ENCODE measurements at regions not wholly inside any gene's neighbourhood (a gene's known extent, or its start where the extent isn't known, plus 50 kb on each side); places are given as distances from the start of the nearest gene placed in this dataset.

- TF ChIP-seq CTCF (IDR thresholded peaks at IDR 0.05), result no peak
- Histone ChIP-seq H3K4me3 (no peak overlapping the region), H3K4me1 (ENCODE audit: low read depth) (no peaks in the 10 kb centered on the region), H3K36me3 (ENCODE audit: low read depth) (no peaks in the 10 kb centered on the region), H3K9me3 (no peaks in the 10 kb centered on the region)
- intact Hi-C loops (cut with DNase I, micrococcal nuclease), result no loop called here
- DNase-seq (no peak), ATAC-seq (no peak)
Measured at GRCh38 chr16:55037966-55038365, 107.3 kb downstream of the IRX5 start.

- Histone ChIP-seq H3K36me3 (ENCODE audit: low read depth) (no peaks in the 10 kb centered on the region), H3K4me1 (ENCODE audit: low read depth) (no peaks in the 10 kb centered on the region), H3K4me3 (no peak overlapping the region), H3K9me3 (no peaks in the 10 kb centered on the region)
- TF ChIP-seq CTCF (IDR thresholded peaks at IDR 0.05), result no peak
- no peak for DNase-seq
- ATAC-seq, result no peak
- intact Hi-C loops (cut with DNase I, micrococcal nuclease), result no loop called here
Measured at GRCh38 chr16:55039042-55039441, 108.4 kb downstream of the IRX5 start.

- Histone ChIP-seq H3K36me3 (ENCODE audit: low read depth) (no peaks in the 10 kb centered on the region), H3K9me3 (no peaks in the 10 kb centered on the region), H3K4me1 (ENCODE audit: low read depth) (no peaks in the 10 kb centered on the region), H3K4me3 (no peak overlapping the region)
- intact Hi-C loops (cut with DNase I, micrococcal nuclease), result no loop called here
- DNase-seq, result no peak
- no peak for TF ChIP-seq CTCF (IDR thresholded peaks at IDR 0.05)
- no peak for ATAC-seq
Measured at GRCh38 chr16:55039511-55039910, 108.8 kb downstream of the IRX5 start.

GRCh38 chr16:55039931-55040330 is 109.3 kb downstream of the IRX5 start:
- no peaks in the 10 kb centered on the region for H3K4me1 ChIP-seq (ENCODE audit: low read depth)
- ATAC-seq (no peak), DNase-seq (no peak)
- H3K9me3 ChIP-seq, result no peaks in the 10 kb centered on the region
- intact Hi-C loops (cut with DNase I, micrococcal nuclease), result no loop called here
- H3K36me3 ChIP-seq (ENCODE audit: low read depth), result no peaks in the 10 kb centered on the region
- H3K4me3 ChIP-seq, result no peak overlapping the region
- no peak for TF ChIP-seq CTCF (IDR thresholded peaks at IDR 0.05)

- H3K36me3 ChIP-seq (ENCODE audit: low read depth), result no peaks in the 10 kb centered on the region
- ATAC-seq (no peak), DNase-seq (no peak)
- TF ChIP-seq CTCF (IDR thresholded peaks at IDR 0.05), result no peak
- intact Hi-C loops (cut with DNase I, micrococcal nuclease), result no loop called here
- H3K9me3 ChIP-seq, result no peaks in the 10 kb centered on the region
- H3K4me3 ChIP-seq, result no peak overlapping the region
- H3K4me1 ChIP-seq (ENCODE audit: low read depth), result no peaks in the 10 kb centered on the region
Measured at GRCh38 chr16:55040366-55041086, 109.9 kb downstream of the IRX5 start.
